ENCODE measurements at regions not wholly inside any gene's neighbourhood (a gene's known extent, or its start where the extent isn't known, plus 50 kb on each side); places are given as distances from the start of the nearest gene placed in this dataset.
"Not testable (repeated sequence)": the region's sequence is repeated elsewhere in the genome, so short reads cannot be mapped to it uniquely, and the experiment has no call there.

DNA sequence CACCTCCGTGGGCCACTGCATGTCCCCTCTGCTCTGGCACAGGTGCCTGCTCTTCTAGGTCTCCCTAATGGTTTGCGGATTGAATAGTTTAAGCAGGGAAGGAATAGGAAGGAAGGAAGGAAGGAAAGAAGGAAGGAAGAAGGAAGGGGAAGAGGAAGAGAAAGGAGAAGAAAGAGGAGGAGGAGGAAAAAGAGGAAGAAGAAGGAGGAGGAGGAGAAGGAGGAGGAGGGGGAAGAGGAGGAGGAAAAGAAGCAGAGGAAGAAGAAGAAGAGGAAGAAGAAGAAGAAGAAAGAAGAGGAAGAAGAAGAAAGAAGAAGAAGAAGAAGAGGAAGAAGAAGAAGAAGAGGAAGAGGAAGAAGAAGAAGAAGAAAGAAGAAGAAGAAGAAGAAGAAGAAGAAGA is 376.8 kb upstream of the PODXL start:
- not testable (repeated sequence) for DNase-seq

DNA sequence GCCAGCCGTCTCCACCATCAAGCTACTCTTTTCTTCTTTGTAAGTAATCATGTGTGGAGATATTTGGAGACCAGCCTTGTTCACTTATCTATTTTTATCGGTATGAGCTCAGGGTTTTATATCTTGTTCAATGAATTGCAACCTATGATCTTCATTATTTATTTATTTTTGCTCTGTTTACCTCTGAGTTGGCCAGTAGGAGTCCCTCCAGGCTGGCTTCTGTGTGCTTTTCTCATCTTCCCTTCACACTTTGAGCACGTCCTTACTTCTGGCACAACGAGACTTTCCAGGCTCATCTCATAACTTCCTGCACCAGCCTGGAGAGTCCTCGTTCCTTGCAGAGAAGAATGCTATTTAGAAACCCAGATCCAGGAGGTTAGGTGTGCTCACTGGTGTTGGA is 375.8 kb upstream of the PODXL start:
- no peak for DNase-seq

DNA sequence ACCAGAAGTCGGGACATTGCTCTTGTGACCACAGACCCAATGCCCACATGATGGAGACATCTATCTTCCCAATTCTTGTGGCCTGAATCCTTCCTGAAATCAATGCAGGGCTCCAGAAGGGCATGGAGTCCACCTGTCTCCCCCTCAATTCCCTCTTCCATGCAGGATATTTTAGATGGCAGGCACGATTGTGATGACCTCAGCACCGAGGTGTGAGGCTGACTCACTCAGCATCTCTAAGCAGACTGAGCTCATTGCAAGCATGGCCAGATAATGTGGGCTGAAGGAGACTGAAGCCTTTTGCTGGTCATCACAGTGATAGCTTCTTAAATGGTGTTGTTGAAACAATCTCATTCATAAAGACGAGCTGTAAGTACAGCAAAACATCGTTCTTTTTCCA is 374.9 kb upstream of the PODXL start:
- DNase-seq = no peak

DNA sequence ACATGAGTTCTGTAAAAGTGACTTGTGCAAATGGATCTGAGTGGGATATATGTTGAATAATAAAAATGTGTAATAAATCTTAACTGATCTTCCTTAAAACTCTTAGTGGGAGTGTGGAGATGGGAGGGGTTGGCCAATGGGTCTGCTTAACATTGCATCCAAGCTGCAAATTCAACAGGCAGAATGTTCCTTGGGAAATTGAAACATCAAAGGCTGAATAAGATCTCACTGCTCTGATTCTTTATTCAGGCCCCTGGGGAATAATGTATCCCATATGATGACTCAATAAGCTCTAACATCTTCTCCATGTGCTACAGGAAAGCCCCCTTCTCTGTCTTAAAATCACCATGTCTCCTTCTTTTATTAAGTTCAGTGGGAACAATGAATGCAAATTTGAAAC is 373.2 kb upstream of the PODXL start:
- no peak for DNase-seq

DNA sequence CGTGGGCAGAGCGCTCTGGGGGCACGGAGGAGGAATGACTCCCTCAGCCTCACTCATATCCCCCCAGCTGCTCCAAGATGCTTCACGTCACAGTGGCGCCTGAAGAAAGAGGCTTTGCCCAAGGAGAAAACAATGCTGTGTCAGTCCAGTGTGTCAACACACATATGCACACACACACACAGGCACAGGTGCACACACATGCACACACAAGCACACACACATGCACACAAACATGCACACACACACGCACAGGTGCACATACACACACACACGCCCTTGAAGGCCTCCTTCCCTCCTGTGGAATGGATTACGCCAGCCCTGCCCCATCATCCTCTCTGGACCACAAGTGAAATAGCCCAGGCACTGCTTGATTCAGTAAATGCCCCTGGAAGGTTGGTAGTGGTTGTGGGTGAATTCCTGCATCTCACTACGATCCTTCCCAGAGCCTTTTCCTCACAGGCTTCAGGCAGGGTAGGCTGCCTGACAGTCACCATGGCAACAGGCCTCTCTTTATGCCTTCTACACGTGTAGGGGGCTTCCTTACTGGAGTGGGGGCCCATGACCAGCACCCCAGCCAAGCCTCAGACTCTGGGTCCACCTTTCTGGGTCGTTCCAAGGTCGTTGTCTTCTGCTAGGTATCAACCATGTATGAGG is 371.5 kb upstream of the PODXL start:
- DNase-seq = no peak

DNA sequence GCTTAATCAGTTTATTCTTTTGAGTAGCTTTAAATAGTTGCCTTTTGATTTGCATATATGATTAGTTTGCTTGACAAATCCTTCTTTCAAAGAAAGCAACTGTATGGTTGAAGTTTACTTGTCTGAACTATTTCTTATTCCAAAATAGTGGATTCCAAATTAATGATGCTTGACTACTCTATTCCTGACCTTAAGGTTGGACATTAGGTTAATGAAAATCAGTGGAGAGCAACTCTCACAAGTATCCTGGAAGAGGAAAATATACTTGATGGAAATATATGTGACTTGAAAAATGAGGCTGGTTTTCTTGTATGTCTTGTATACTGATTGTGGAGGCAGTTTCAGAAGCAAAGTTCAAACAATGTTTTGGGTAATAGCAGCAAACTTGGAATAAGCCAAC is 369.2 kb upstream of the PODXL start:
- DNase-seq = no peak

DNA sequence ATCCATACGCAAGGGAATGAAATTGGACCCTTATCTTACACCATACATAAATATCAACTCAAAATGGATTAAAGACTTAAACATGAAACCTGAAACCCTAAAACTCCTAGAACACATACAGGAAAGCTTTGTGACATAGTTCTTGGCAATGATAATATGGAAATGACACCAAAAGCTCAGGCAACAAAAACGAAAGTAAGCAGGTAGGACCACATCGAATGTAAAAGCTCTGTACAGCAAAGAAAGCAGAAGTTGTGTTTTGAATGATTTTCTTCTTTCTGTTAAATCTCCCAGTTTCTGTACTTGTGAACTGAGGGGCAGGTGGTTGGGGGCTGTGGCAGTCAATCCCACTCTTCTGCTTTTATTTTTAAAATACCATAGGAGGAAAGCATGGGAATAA is 368.4 kb upstream of the PODXL start:
- DNase-seq = no peak

DNA sequence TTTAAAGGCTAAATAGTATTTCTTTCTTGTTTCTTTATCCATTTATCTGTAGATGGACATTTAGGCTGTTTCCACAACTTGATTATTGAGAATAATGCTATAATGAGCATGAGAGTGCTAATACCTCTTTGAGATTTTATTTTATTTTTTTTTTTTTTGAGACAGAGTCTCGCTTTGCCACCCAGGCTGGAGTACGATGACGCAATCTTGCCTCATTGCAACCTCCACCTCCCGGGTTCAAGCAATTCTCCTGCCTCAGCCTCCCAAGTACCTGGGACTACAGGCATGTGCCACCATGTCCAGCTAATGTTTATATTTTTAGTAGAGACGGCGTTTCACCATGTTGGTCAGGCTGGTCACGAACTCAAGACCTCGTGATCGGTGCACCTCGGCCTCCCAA is 366.5 kb upstream of the PODXL start:
- DNase-seq = not testable (repeated sequence)

DNA sequence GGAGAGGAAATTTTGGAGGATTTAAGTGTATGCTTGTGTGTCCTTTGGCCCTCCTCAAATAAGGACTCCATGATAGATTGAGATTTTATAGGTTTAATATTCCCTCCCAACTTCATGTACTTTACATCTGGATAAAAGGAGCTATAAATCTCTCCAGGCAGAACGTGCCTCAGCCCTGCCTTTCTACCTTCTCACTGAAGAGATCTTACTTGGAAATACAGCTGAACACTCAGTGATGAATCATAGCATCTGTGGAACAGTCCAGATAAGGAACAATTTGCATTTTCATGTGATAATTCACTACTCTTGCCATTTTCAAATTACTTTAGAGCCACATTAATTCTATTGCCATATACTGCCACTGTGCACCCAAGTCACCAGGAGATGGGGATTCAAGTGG is 364.6 kb upstream of the PODXL start:
- DNase-seq = no peak

DNA sequence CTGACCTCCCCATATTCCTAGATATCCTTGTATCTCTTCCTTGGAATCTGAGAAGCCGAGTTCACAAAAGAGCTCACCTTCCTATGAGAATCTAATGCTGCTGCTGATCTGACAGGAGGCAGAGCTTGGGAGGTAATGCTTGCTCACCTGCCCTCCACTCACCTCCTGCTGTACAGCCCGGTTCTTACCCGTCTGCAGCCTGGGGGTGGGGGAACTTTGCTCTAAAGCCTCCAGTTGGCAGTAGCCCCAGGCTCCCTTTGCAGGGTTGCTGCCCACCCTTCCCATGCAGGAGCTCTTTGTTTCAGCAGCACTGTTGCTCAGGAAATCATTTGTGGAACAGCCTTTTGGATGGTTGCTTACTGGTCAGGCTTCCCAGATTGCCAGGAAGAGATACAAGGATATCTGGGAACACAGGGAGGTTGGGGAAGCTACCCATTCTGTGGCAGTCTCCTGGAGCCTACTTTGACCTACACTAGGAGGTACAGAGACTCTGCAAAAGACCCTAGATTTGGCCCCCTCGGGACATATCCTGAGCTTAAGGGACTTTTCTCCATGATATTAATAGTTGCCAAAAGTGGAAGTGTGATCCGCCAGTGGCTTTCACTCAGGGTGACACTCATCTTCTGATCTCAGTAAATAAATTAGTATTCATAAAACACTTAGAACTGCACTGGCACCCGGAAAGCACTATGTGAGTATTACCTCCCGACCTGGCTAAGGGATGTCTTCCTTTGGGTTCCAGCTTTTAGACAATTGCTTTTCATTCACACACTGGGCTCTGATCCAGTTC is 363.7 kb upstream of the PODXL start:
- DNase-seq = no peak

DNA sequence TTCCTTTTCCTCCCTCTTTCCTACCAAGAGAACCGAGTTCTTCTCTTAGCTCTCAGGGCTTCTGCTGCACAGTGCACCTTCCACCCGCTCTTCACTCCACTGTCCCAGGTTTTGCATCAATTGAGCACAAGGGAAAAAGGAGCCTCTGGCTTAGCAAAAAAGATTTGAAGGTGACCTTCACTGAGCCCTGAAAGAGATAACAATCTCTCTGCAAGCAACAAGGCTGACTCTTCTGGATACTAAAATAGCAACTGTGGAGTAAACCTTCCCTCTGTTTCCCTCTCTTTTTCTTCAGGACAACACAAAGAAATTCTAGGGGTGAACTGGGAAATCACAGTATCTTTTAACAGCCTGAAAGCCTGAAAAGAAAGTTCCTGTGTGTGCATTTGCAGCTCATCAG is 354.7 kb upstream of the PODXL start:
- no peak for DNase-seq

DNA sequence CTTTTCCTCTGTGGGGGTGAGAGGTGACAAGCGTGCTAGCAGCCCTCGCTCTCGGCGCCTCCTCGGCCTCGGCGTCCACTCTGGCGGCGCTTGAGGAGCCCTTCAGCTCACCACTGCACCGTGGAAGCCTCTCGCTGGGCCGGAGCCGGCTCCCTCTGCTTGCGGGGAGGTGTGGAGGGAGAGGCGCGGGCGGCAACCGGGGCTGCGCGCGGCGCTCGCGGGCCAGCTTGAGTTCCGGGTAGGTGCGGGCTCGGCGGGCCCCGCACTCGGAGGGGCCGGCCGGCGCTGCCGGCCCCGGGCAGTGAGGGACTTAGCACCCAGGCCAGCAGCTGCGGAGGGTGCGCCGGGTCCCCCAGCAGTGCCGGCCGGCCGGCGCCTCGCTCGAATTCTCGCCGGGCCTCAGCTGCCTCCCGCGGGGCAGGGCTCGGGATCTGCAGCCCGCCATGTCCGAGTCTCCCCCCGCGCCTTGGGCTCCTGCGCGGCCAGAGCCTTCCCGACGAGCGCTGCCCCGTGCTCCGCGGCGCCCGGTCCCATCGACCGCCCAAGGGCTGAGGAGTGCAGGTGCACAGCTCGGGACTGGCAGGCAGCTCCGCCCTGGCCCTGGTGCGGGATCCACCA is 352.8 kb upstream of the PODXL start:
- DNase-seq = no peak

DNA sequence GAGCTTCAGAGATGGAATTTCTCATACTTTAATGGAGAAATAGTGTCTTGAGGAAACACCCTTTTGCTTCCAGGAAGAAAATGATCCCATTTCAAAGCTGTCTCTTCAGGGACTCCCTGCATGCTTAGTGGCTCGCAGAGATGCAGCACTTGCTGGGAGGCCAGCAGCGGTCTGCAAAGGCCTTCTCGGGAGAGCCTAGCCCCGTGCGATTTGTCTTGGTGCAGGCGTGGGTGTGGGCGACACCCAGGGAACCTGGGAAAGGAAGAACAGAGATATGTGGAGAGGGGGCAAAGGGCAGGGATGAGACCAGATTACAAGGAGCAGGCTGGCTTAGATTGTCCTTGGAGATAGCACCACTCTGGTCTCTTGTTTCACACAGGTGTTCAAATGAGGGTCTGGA is 352.3 kb upstream of the PODXL start:
- DNase-seq = no peak

DNA sequence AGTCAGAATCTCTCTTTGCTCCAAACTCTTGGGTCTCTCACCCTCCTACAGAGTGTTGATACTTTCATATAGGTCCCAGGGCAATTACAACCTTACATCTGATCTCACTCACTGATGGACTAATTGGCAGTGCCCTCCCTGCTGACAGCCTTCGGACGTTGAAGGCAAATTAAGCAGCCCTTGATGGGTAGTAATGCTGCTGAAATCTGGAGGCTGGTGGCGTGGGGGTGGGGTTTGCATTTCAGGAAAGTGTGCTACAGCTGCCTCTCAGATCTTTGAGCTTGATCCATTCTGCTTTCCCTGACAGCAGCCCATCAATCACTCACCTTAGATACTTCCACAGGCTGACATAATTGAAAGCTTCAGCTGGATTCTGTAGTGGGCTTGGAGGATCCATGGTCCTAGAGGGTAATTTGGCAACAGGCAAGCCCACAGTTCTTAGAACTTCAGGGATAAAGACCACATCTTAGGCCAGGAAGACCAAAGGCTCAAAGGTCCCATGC is 349.1 kb upstream of the PODXL start:
- no peak for DNase-seq

DNA sequence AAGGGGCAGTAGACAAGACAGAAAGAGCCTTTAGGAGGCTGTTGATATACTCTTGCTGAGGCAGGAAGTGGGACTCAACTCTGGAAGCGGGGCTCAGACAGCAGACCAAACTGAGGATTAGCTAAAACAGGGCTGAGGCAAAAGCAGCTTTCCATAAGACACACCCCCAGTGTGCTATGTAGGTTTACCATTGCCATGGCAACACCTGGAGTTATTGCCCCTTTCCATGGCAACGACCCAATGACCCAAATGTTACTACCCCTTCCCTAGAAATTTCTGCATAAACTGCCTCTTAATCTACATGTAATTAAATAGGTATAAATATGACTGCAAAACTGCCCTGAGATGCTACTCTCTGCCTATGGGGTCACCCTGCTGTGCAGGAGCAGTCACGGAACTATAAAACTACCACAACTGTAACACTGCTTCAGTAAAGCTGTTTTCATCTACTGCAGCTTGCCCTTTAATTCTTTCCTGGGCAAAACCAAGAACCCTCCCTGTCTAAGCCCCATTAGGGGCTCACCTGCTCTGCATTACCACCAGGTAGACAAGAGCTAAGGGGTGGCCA is 348.4 kb upstream of the PODXL start:
- no peak for DNase-seq

DNA sequence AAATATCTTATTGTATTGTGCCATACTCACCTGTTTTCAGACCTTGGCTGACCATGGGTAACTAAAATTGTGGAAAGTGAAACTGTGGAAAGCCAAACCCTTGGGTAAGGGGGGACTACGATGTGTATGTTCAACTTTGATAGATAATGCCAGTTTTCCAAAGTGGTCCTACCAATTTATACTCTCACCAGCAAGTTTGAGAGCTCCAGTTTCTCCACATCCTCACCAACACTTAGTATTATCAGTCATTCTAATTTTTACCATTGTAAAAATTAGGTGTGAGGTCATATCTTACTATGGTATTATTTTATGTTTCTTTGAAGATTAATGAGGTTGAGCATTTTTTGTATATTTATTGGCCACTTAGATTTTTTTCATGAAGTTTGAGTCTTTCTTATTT is 346.9 kb upstream of the PODXL start:
- DNase-seq = no peak

DNA sequence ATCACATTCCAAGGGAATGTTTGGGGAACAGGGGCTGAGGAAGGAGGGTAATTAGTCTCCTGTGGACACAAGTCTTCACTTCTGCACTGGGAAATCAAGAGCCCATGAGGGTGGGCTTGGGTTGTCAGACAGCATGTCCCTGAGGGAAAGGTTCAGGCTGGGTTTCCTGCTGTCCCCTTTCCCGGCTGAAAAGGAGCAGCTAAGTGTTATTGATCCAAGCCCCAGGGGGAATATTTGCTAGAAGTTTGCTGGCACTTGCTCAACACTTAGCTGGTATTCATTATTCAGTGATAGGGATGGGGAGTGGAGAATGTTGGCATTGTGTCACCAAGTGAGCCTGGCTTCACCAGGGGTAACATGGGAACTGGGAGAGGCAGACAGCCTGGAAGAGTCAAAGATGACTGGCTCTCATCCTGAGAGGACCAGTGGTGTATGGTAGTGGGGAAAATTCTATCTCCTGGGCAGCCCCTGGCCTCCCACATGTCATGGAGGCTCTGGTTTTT is 344.4 kb upstream of the PODXL start:
- no peak for DNase-seq

DNA sequence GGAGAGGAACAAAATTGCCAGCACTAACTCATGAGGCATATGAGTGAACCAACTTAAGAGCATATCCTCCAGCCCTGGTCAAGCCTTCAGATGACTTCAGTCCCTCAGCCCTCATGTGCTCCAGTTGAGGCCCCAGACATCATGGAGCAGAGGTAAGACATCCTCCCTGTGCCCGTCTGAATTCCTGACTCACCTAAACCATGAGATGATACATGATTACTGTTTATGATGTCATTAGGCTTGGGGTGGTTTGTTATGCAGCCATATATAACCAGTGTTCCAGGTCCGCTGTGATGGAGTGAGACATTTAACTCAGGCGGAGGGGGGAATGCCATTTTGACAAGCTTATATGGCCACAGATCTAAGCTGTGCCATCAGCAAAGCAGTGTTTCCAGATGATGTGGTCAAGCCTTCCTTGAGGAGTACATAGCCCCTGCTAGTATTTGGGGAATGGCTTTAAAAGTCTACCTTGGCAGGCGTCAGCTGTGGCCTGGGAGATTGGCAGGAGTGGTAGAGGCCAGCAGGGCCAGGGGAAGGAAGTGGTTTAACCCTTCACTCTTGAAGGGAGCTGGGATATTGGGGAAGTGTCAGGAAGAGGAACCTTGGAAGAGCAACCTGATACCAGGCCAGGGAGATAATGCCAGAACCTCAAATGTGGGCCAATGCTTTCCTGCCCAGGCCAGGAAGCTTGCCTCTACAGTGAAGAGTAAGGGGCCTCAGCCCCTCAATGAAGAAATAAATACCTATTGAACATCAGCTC is 343.0 kb upstream of the PODXL start:
- DNase-seq = no peak

DNA sequence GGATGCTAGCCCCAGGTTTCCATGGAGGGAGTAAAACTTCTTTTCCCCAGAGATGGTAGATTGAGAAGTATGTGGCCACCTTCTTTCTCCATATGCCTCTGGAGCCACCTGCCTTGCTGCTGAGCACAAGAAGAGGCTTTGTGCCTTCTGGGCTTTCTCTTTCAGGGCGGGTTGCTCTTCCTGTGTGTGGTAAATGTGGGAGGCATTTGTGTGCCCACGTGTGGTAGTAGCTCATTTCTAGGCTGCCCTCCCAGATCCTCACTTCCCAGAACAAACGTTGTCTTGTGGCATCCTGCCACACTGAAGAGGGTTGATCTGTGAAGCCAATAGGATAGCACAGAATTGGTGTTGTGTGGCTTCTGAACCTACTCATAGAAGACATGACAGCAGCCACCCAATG is 342.0 kb upstream of the PODXL start:
- DNase-seq = no peak

DNA sequence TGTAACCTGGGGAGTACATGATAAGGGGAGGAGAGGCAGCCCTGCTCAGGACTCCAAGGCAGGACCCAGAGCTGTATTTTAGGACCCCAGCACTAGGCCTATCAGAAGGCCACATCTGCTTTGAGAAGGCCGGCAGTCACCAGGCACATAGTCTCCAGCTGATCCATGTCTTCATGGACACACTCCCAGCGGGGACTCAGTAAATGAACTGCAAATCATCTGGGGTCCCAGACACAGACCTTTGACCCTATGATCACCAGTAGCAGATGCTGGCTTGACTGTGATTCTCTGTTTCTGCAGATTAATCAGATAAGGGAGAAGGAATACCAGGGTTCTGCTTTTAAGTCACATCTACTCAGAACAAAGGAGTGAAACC is 341.4 kb upstream of the PODXL start:
- no peak for DNase-seq

DNA sequence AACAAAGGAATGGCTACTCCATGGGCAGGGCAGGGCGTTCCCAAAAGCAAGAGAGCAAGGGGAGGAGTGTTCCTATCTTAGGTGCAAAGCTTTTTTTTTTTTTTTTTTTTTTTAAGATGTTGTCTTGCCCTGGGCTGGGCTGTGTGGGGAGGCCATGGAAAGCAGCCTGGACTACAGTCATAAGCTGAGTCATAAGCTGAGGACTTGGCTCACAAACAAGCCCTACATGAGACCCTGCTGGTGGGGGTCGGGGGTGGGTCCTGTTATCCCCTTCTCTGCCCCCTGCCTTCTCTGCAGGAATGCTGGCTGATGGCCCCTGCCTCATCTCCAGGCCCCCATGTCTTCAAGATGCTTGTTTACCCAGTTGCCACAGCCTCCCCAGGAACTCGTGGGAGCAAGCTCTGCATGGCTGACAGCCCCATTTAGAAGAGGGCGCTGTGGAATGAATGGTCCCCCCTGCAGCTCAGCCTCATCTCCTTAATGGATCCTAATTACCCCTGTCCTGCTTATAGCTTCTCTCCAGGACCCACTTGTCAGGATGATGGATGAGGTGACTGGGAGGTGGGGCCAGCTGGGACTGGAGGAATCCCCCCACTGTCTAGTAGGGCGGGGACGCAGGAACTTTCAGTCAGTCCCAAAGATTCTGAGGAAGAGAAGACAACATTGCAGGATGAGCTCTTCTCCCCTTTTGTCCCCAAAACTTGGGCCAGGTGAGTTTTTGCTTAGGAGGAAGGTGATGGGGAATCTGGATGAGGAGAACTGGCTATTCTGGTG is 340.8 kb upstream of the PODXL start:
- DNase-seq = no peak

All from activated CD4-positive, CD25-positive, alpha-beta regulatory T cell treated with anti-CD3 and anti-CD28 coated beads, Interleukin-2, amount 50 U/mL, for 72 hours (primary cell).